ENCODE measurements at regions not wholly inside any gene's neighbourhood (a gene's known extent, or its start where the extent isn't known, plus 50 kb on each side); places are given as distances from the start of the nearest gene placed in this dataset.

DNA sequence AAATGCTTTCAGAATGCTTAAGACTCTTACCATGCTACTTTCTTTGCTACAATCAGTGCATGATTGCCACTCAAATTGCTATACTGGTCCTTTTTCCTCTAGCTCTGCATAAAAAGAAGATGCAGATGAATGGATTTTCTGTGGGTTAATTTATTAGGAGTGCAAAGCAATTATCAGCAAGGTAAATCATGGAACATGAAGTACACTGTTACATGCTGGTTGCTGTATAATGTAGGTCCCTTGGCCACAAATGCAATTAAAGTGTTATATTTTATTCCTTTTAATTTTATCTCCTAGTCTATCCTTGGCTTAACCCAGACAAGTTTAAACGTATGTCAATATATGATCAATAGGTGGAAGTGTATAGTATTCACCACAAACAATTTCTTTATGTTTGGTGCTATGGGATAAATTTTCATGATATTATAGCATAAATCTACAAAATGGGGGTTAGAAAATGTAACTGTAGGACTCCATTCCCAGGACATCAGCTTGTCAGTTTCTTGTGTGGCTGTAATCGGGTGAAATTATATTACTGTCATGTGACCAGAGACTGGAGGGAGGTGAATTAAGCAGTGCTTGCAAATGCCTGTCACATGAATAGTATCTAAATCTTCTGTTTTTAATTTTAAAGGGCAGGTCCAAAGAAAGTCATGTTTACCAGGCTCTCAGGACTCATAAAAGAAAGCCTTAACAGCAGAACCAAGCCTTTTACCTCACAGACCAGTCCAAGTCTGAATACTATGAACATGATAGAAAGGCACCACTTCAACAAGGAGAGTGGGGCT lies 176.9 kb upstream of the ID4 start:
- TF ChIP-seq, protein P1, sequence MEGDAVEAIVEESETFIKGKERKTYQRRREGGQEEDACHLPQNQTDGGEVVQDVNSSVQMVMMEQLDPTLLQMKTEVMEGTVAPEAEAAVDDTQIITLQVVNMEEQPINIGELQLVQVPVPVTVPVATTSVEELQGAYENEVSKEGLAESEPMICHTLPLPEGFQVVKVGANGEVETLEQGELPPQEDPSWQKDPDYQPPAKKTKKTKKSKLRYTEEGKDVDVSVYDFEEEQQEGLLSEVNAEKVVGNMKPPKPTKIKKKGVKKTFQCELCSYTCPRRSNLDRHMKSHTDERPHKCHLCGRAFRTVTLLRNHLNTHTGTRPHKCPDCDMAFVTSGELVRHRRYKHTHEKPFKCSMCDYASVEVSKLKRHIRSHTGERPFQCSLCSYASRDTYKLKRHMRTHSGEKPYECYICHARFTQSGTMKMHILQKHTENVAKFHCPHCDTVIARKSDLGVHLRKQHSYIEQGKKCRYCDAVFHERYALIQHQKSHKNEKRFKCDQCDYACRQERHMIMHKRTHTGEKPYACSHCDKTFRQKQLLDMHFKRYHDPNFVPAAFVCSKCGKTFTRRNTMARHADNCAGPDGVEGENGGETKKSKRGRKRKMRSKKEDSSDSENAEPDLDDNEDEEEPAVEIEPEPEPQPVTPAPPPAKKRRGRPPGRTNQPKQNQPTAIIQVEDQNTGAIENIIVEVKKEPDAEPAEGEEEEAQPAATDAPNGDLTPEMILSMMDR (conservative IDR thresholded peaks at IDR 0.05; ENCODE audit: low read depth, low read length): no peak
- TF ChIP-seq EZH2phosphoT487 (IDR thresholded peaks at IDR 0.05; ENCODE audit: borderline replicate concordance, low read length): no peak

Data from PC-3 (cell line).